HG03432 (cell line): ENCODE measurements at regions not wholly inside any gene's neighbourhood (a gene's known extent, or its start where the extent isn't known, plus 50 kb on each side); places are given as distances from the start of the nearest gene placed in this dataset.

Source experiments
- ATAC-seq: cut with Tn5 transposase; IDR thresholded peaks from one replicate; pipeline ENCODE4 v1.9.1; 2021; ENCODE audit warnings: mild to moderate bottlenecking, moderate library complexity; ENCODE audit not compliant: unreplicated experiment

- peak; percentile 96 for ATAC-seq
Observed at GRCh38 chr4:171639540-171639939, 173.7 kb upstream of the GALNTL6 start.

- ATAC-seq = no peak
Observed at GRCh38 chr4:171636606-171637005, 176.6 kb upstream of the GALNTL6 start.

- no peak for ATAC-seq
Observed at GRCh38 chr4:171629737-171630136, 183.5 kb upstream of the GALNTL6 start.

DNA sequence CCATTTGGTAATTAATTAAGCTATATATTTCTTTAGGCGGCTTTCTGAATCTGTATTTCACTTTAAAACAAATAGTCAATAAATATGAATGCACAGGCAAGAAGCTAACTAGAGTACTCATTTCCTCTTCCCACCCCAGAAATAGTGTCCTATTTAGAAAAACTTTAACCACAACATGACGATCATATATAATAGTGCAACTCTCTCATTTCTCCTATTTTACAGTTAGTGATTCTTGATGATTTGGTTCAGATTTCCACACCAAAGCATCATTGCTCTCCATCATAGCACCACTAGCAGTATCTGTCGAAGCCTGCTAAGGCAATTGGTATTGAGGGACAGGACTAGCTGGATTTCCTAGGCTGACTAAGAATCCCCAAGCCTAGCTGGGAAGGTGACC lies 184.0 kb upstream of the GALNTL6 start:
- ATAC-seq = peak; percentile 93

DNA sequence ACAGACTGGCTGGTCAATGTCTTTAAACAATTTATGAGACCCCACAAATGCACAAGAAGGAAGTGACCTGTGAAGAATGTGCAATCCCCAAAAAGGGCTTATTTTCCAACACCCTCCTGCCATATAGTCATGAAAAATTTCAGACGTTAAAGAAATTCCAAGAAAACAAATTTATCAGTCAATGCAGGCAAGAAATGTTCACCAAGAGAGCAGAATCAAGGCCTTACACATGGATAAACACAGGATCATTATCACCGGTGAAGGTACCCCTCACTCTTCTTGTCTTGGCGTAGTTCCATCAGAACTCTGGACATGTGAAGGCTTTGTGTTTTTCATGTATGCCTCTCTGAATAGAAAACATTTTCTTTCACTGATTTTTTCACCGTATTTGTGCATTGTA lies 186.7 kb upstream of the GALNTL6 start:
- no peak for ATAC-seq

- ATAC-seq = no peak
Observed at GRCh38 chr4:171622729-171623128, 190.5 kb upstream of the GALNTL6 start.

DNA sequence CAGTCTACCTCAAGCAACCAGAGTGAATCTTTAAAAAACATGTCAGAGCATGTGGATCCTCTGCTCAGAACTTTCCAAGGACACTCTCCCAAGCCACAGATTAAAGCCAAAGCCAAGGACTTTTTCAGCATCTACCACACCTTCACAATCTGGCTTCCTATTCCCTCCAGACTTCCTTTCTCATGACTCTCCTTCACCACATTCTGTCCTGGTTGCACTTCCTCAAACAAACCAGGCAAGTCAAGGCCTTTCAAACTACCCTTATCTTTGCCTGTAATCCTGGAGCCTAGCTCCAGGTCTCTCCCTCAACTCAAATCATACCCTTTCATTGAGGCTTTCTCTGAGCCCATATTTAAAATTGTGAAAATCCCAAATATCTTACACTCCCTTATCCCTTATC lies 191.6 kb upstream of the GALNTL6 start:
- ATAC-seq = peak; percentile 67

GRCh38 chr4:171612907-171613306 lies 200.3 kb upstream of the GALNTL6 start:
- ATAC-seq = no peak

- no peak for ATAC-seq
Observed at GRCh38 chr4:171602638-171603355, 210.4 kb upstream of the GALNTL6 start.

GRCh38 chr4:171601091-171601490 lies 212.1 kb upstream of the GALNTL6 start:
- no peak for ATAC-seq

DNA sequence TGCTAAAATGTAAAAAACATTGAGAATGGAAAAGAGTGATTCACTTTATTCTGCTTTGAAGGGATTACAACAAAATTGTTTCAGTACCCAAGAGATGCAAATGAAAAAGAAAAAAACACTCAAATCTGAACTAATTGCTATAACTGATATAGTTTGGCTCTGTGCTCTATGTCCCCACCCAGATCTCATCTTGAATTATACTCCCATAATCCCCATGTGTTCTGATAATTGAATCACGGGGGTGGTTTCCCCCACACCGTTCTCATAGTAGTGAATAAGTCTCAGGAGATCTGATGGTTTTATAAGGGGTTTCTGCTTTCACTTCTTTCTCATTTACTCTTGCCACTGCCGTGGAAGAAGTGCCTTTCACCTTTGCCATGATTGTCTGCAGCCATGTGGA lies 213.6 kb upstream of the GALNTL6 start:
- ATAC-seq = no peak

DNA sequence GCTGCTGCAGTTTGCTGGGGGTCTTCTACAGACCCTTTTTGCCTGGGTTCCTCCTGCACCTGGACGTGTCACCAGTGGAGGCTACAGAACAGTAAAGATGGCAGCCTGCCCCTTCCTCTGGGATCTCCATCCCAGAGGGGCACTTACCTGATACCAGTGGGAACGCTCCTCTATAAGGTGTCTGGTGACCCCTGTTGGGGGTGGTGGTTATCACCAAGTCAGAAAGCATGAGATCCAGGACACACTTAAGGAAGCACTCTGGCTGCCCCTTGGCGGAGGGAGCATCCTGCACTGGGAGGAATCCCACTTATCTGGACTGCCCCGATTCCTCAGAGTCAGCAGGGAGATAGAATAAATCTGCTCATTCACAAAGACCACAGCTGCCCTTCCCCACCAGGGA lies 218.9 kb upstream of the GALNTL6 start:
- ATAC-seq = no peak

- ATAC-seq = no peak
Observed at GRCh38 chr4:171590716-171591115, 222.5 kb upstream of the GALNTL6 start.

GRCh38 chr4:171588764-171589163 lies 224.4 kb upstream of the GALNTL6 start:
- no peak for ATAC-seq

DNA sequence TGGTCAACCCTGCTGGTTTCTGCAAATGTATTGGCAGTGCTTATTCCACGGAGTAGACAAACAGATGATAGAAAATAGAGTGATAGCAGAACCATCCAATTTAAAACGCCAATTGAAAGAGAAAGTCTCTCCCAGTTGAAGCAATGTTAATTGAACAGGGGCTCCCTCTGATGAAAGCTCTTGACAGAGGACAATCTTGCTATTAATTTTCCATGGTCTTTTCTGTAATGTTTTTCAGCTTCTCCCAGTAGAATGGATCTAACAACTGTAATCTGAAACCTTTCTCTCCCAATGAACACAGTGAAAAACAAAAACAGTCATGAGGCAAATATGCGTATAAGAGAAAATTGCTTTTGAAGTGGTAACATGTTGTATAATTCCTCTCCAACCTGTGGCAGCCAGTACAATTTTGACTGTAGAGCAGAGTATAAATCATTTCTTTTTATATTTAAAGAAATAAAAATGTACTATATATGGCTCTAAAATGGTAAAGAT lies 225.1 kb upstream of the GALNTL6 start:
- ATAC-seq = no peak

DNA sequence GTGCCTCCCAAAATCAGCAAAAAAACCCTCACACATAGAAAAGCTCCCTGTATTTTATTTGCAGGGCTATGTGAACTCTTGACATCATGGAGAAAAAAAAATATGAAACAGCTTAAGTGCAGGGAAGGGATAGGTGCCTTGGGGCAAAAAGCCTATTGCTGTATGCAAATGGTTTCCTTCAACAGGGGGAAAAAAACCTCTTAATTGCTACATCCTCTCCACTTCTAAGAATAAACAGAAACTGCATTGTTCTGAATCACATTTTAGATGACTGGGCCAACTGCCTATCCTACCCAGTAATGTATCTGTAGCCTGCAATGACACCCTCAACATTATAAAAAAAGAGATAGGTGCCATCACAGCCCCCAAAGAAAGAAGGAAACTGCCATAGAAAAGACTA lies 229.4 kb upstream of the GALNTL6 start:
- ATAC-seq = peak; percentile 48

DNA sequence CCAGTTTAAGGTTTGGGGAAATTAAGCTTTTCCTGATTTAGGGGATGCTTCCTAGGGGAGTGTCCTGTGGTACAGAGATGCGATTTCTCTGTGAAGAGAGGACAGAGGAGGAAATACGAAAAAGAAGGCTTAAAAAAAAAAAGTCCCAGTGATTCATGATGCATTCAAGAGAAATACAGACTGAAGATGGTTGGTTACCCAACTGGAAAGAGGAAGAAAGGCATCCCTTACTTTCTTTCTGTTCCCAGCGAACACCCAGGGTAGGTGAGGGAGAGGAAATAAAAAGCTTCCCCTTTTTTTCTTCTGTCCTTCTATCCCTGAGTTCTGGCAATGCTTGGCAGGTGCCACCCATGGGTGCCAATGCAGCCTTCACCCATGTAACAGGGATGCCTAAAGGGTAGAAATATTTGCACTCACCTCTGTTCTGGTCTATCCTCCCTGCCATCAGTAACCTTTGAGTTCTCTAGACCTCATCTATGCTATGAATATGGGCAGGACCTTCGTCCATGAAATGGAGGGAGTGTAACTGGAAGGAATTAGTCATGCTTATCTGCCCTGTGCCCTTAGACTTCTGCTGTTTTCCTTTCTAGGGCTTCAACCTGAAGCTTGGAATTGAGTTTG lies 230.1 kb upstream of the GALNTL6 start:
- peak; percentile 60 for ATAC-seq

DNA sequence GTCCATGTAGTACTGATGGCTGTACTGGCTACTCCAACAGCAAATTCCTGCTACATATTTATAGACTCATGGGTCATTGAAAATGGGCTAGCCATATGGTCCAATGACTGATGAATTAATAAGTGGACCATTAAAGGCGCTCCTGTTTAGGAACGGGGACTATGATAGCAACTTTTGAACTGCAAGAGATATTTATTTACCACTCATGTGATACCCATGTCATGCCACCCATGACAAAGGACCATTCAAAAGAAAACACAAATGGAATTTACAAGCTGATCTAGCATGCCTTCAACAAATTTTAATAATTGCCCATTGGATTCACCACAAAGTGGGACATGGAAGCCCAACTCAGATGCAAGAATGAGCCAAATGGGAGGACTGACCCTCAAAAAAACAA lies 240.0 kb upstream of the GALNTL6 start:
- ATAC-seq = no peak

DNA sequence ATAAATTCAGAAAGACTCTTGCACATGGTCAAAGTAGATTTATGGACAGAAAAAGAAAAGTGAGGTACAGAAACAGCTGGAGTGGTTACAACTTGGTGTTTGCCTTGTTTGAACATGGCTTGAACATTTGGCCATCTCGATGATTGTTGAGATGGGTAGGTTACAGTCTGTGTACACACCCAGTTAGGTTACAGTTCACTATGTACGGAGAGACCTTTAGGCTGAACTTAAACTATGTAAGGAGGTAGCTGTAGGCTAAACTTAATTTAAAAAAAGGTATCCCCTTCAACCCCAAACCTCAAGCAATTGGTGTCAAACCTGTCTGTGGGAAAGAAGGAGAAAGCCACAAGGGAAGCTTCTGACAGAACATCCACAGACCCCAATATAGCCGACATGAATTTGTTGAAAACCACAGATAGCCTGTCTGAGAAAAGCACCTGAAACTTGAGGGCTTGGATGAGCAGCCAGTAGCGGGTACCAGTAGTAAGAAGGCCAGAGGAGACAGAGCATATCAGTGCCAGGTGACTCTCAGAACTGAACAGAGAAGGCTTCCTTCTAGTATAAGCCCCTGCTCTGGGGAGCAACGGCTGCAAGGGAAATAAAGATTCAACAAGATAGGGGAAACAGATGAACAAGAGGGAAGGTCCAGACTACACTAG lies 247.9 kb upstream of the GALNTL6 start:
- ATAC-seq = peak; percentile 89

GRCh38 chr4:171561419-171561818 lies 251.8 kb upstream of the GALNTL6 start:
- ATAC-seq = peak; percentile 63

- no peak for ATAC-seq
Observed at GRCh38 chr4:171553961-171554360, 259.2 kb upstream of the GALNTL6 start.

- ATAC-seq = no peak
Observed at GRCh38 chr4:171542640-171543039, 270.6 kb upstream of the GALNTL6 start.
